OCI-LY7 (cell line): ENCODE measurements at regions not wholly inside any gene's neighbourhood (a gene's known extent, or its start where the extent isn't known, plus 50 kb on each side); places are given as distances from the start of the nearest gene placed in this dataset.

Experiments used
- BruUV-seq: library from RNA; stranded (reverse); fragments of 400-500 nt; replicated peaks from 2 replicates; lab custom pipeline; 2021; lab: Mats Ljungman, UMichigan
- CTCF ChIA-PET: fragments of 300-600 bp; sonication (Branson Sonifier 250); formaldehyde crosslinking; loops from one replicate; lab custom pipeline; 2022; ENCODE audit warnings: antibody characterized with exemption; ENCODE audit not compliant: unreplicated experiment; lab: Charles Lee
- POLR2A ChIA-PET: fragments of 300-600 bp; sonication (Branson Sonifier 250); formaldehyde crosslinking; loops from one replicate; lab custom pipeline; 2022; ENCODE audit warnings: antibody characterized with exemption; lab: Charles Lee
- DNase-seq: peaks from one replicate; pipeline ENCODE4 v3.0.0-alpha.2; 2015; ENCODE audit warnings: low spot score
- H2AFZ ChIP-seq: fragments of 200-600 bp; sonication (generic), shearing (Covaris generic); 2 replicates; pipeline ENCODE4 v1.6.1; 2014; ENCODE audit warnings: mild to moderate bottlenecking, antibody characterized with exemption, low read length, moderate library complexity
- H3K27ac ChIP-seq: fragments of 200-600 bp; sonication (generic); 2 replicates; pipeline ENCODE4 v1.5.1; 2014; ENCODE audit warnings: mixed run types, low read depth, mild to moderate bottlenecking, moderate library complexity, low read length, inconsistent platforms; ENCODE audit not compliant: poor library complexity, severe bottlenecking
- H3K36me3 ChIP-seq: fragments of 200-600 bp; sonication (generic); 2 replicates; pipeline ENCODE4 v1.6.1; 2014; ENCODE audit warnings: mild to moderate bottlenecking, antibody characterized with exemption, low read length, moderate library complexity, mixed read lengths; ENCODE audit not compliant: insufficient read depth
- H3K4me1 ChIP-seq: fragments of 200-600 bp; sonication (generic); 2 replicates; pipeline ENCODE4 v1.5.1; 2014; ENCODE audit warnings: mild to moderate bottlenecking, low read length; ENCODE audit not compliant: insufficient read depth, poor library complexity, severe bottlenecking
- H3K4me2 ChIP-seq: fragments of 200-600 bp; sonication (generic); 2 replicates; pipeline ENCODE4 v1.6.1; 2014; ENCODE audit warnings: mild to moderate bottlenecking, low read length
- H3K4me3 ChIP-seq: fragments of 200-600 bp; sonication (generic); 2 replicates; pipeline ENCODE4 v1.5.1; 2014; ENCODE audit warnings: mild to moderate bottlenecking, low read depth, low read length; ENCODE audit not compliant: poor library complexity, severe bottlenecking
- H3K79me2 ChIP-seq: fragments of 200-600 bp; sonication (generic); 2 replicates; pipeline ENCODE4 v1.6.1; 2016; ENCODE audit warnings: low read depth, mild to moderate bottlenecking, low read length, moderate library complexity, mixed read lengths; ENCODE audit not compliant: insufficient read depth
- H3K9me2 ChIP-seq: fragments of 200-600 bp; sonication (generic); 2 replicates; pipeline ENCODE4 v1.6.1; 2016; ENCODE audit warnings: mild to moderate bottlenecking, low read length, mixed read lengths; ENCODE audit not compliant: insufficient read depth
- H3K9me3 ChIP-seq: fragments of 200-600 bp; sonication (generic); 2 replicates; pipeline ENCODE4 v1.6.1; 2014; ENCODE audit warnings: mild to moderate bottlenecking, mixed run types, low read length, mixed read lengths
- H4K20me1 ChIP-seq: fragments of 200-600 bp; sonication (generic); 2 replicates; pipeline ENCODE4 v1.6.1; 2014; ENCODE audit warnings: mild to moderate bottlenecking, antibody characterized with exemption, low read length, moderate library complexity, mixed read lengths; ENCODE audit not compliant: insufficient read depth
- EZH2phosphoT487 ChIP-seq: fragments of 200-600 bp; sonication (generic); IDR thresholded peaks from 2 replicates; pipeline ENCODE4 v1.6.1; 2018; ENCODE audit warnings: low read depth, borderline replicate concordance, mild to moderate bottlenecking, mixed run types, antibody characterized with exemption, low read length, moderate library complexity, mixed read lengths
- intact Hi-C: fragments of 100-400 bp; cut with micrococcal nuclease; formaldehyde crosslinking; loops from one replicate; pipeline ENCODE4 v1.10.0; 2022; ENCODE audit not compliant: unreplicated experiment
- TF ChIP-seq, protein P1 (sequence below): fragments of 200-600 bp; sonication (generic); conservative IDR thresholded peaks from 2 replicates; pipeline ENCODE4 v1.5.1; 2014; ENCODE audit warnings: mild to moderate bottlenecking, antibody characterized with exemption, low read length, moderate library complexity, mixed read lengths

DNA sequence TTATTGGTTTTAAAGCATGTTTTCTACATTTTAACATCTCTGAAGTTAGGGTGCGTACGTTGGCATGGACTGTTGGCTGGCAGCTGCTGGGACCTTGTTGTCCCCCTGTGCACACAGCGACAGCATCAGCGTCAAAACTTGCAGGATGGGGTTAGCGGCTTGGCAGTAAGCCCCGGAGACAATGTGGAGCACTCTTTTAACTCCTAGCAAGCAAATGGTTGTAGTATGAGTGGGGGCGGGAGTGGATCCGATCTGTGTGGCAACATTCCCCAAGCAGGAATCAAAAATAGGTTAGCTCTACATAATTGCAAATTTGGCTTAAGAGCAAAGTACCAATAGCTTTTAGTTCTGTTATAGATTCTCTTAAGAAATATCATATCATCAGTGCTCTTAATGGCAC lies 70.1 kb downstream of the NRN1 start:
- intact Hi-C loops: no loop called here
- Histone ChIP-seq H3K36me3 (no peaks in the 10 kb centered on the region), H3K27ac (no peak overlapping the region), H3K9me3 (no peaks in the 10 kb centered on the region), H3K4me2 (no peak overlapping the region), H3K4me1 (no peaks in the 10 kb centered on the region), H3K9me2 (no peaks in the 10 kb centered on the region), H2AFZ (no peak overlapping the region), H3K79me2 (no peaks in the 10 kb centered on the region), H3K4me3 (no peak overlapping the region), H4K20me1 (no peaks in the 10 kb centered on the region)
- ChIA-PET CTCF (no interaction called here), POLR2A (interaction anchor here (0.5 to 0.7 kb wide), 2 partner anchors 10 to 1486 kb away, joined by 3 read pairs; no protein-coding TSS in a partner anchor)
- DNase-seq: no peak
- BruUV-seq: no TSS peak
- TF ChIP-seq, protein P1, sequence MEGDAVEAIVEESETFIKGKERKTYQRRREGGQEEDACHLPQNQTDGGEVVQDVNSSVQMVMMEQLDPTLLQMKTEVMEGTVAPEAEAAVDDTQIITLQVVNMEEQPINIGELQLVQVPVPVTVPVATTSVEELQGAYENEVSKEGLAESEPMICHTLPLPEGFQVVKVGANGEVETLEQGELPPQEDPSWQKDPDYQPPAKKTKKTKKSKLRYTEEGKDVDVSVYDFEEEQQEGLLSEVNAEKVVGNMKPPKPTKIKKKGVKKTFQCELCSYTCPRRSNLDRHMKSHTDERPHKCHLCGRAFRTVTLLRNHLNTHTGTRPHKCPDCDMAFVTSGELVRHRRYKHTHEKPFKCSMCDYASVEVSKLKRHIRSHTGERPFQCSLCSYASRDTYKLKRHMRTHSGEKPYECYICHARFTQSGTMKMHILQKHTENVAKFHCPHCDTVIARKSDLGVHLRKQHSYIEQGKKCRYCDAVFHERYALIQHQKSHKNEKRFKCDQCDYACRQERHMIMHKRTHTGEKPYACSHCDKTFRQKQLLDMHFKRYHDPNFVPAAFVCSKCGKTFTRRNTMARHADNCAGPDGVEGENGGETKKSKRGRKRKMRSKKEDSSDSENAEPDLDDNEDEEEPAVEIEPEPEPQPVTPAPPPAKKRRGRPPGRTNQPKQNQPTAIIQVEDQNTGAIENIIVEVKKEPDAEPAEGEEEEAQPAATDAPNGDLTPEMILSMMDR: no peak
- TF ChIP-seq EZH2phosphoT487: no peak

DNA sequence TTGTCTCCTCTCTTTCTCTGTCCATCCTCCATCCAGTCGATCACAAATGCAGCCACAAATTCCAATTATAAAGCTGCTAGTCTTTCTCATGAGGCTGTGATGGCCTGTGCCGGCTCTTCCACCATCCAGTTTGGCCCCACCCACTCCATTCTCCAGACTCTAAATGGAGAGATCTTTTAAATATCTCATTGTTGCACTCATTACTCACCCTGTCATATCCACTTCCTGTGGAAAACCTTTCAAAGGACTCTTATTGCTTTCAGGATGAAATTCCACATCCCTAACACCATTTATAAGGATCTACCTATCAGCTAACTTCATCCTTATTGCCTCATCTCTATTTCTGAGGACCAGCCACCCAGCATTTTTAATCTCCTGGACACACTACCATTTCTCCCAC lies 70.6 kb downstream of the NRN1 start:
- H3K4me3 ChIP-seq: no peak overlapping the region
- no TSS peak for BruUV-seq
- H3K9me3 ChIP-seq: no peaks in the 10 kb centered on the region
- H3K36me3 ChIP-seq: no peaks in the 10 kb centered on the region
- H3K4me1 ChIP-seq: no peaks in the 10 kb centered on the region
- H4K20me1 ChIP-seq: no peaks in the 10 kb centered on the region
- POLR2A ChIA-PET: interaction anchor here (0.5 kb wide), 1 partner anchor 1486 kb away, joined by 3 read pairs; no protein-coding TSS in a partner anchor
- DNase-seq: no peak
- no peak for TF ChIP-seq EZH2phosphoT487
- TF ChIP-seq, protein P1: no peak
- H2AFZ ChIP-seq: no peak overlapping the region
- H3K27ac ChIP-seq: no peak overlapping the region
- intact Hi-C loops: no loop called here
- H3K79me2 ChIP-seq: no peaks in the 10 kb centered on the region
- CTCF ChIA-PET: no interaction called here
- H3K4me2 ChIP-seq: no peak overlapping the region
- no peaks in the 10 kb centered on the region for H3K9me2 ChIP-seq

DNA sequence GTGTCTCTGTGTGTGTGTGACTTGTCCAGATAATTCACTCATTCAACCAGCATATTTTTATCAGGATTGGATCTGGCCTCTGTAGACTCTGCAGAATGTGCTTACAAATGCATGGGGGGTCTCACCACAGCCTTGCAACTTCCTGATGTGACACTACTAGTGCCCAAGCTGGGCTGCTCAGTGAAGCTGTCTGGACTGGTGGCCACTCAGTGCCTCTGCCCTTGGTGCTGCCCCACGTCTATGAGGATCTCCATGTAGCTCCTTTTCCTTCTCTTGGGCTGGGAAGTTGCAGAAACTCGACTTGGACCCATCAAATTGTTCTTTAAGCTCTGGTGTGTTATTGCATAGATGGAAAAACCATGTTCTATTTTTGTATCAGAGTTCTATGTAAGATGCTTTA lies 75.8 kb downstream of the NRN1 start:
- DNase-seq: no peak
- H3K9me2 ChIP-seq: no peaks in the 10 kb centered on the region
- H4K20me1 ChIP-seq: no peaks in the 10 kb centered on the region
- H2AFZ ChIP-seq: no peak overlapping the region
- H3K4me1 ChIP-seq: no peaks in the 10 kb centered on the region
- no TSS peak for BruUV-seq
- TF ChIP-seq EZH2phosphoT487: no peak
- TF ChIP-seq, protein P1: no peak
- H3K27ac ChIP-seq: no peak overlapping the region
- ChIA-PET POLR2A (interaction anchor here (1.4 kb wide), 1 partner anchor 15 kb away, joined by 3 read pairs; no protein-coding TSS in a partner anchor), CTCF (no interaction called here)
- H3K9me3 ChIP-seq: no peaks in the 10 kb centered on the region
- no peaks in the 10 kb centered on the region for H3K79me2 ChIP-seq
- H3K36me3 ChIP-seq: no peaks in the 10 kb centered on the region
- no peak overlapping the region for H3K4me3 ChIP-seq
- intact Hi-C loops: no loop called here
- H3K4me2 ChIP-seq: no peak overlapping the region
